Uterus (tissue), 2 donors: ENCODE measurements at regions not wholly inside any gene's neighbourhood (a gene's known extent, or its start where the extent isn't known, plus 50 kb on each side); places are given as distances from the start of the nearest gene placed in this dataset.

ENCODE experiments used
- CTCF ChIP-seq, 4 experiments: fragments of 200-600 bp in 2 of 4; fragments of 450-650 bp in 2 of 4; sonication (generic) in 2 of 4; IDR thresholded peaks; one replicate each; pipeline ENCODE4 v1.5.1; 2016 to 2019; ENCODE audit warnings: antibody characterized with exemption in 4 of 4, mild to moderate bottlenecking in 2 of 4, moderate library complexity in 1 of 4
- POLR2A ChIP-seq, 2 donors: fragments of 450-650 bp; IDR thresholded peaks; one replicate each; pipeline ENCODE4 v1.6.1; 2016; ENCODE audit warnings: antibody characterized with exemption in 2 of 2, mild to moderate bottlenecking in 1 of 2, moderate library complexity in 1 of 2

GRCh38 chr1:192098001-192098400, 60.3 kb upstream of the RGS18 start:
- TF ChIP-seq POLR2A (IDR thresholded peaks at IDR 0.05) (no peak), CTCF (IDR thresholded peaks at IDR 0.05) (no peak)
